Transverse colon (tissue), 4 donors: ENCODE measurements at regions not wholly inside any gene's neighbourhood (a gene's known extent, or its start where the extent isn't known, plus 50 kb on each side); places are given as distances from the start of the nearest gene placed in this dataset.

Source experiments
- EP300 ChIP-seq: sonication (generic); formaldehyde crosslinking; IDR thresholded peaks from one replicate; pipeline ENCODE4 v1.6.1; 2017; ENCODE audit warnings: antibody characterized with exemption, low read depth
- POLR2A ChIP-seq: fragments of 450-650 bp; IDR thresholded peaks from one replicate; pipeline ENCODE4 v1.6.1; 2016; ENCODE audit warnings: antibody characterized with exemption, mild to moderate bottlenecking, moderate library complexity
- POLR2AphosphoS5 ChIP-seq, 3 donors: sonication (generic); formaldehyde crosslinking; IDR thresholded peaks; one replicate each; pipeline ENCODE4 v1.6.1; 2016; ENCODE audit warnings: antibody characterized with exemption in 3 of 3
- TF ChIP-seq, protein P1 (sequence below), 5 experiments: fragments of 200-600 bp in 3 of 5; fragments of 450-650 bp in 2 of 5; sonication (generic) in 3 of 5; IDR thresholded peaks; 1 replicate in 2 of 5; 2 replicates in 3 of 5; pipeline ENCODE4 v1.5.1; 2016 to 2017; ENCODE audit warnings: antibody characterized with exemption in 5 of 5, inconsistent platforms in 3 of 5, mild to moderate bottlenecking in 2 of 5, moderate library complexity in 1 of 5

DNA sequence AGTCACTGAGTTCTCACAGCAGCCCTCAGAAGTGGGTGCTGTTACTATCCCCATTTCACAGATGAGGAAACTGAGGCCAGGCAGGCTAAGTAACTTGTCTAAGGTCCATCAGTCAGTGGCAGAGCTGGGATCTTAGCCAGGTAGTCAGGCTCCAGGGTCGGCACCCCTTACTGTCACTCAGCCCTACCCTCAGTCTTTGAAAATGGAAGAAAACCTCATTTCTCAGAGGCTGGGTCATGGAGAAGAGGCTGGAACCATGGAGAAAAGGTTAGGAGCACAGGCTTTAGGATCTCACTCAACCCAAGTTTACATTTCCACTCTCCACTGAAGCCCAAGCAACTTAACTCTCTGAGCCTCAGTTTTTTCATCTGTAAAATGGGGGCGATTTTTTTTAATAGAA lies 116.2 kb upstream of the SIRPG start:
- TF ChIP-seq POLR2A (no peak), EP300 (no peak), POLR2AphosphoS5 (IDR thresholded peaks at IDR 0.05) (no peak)
- TF ChIP-seq, protein P1, sequence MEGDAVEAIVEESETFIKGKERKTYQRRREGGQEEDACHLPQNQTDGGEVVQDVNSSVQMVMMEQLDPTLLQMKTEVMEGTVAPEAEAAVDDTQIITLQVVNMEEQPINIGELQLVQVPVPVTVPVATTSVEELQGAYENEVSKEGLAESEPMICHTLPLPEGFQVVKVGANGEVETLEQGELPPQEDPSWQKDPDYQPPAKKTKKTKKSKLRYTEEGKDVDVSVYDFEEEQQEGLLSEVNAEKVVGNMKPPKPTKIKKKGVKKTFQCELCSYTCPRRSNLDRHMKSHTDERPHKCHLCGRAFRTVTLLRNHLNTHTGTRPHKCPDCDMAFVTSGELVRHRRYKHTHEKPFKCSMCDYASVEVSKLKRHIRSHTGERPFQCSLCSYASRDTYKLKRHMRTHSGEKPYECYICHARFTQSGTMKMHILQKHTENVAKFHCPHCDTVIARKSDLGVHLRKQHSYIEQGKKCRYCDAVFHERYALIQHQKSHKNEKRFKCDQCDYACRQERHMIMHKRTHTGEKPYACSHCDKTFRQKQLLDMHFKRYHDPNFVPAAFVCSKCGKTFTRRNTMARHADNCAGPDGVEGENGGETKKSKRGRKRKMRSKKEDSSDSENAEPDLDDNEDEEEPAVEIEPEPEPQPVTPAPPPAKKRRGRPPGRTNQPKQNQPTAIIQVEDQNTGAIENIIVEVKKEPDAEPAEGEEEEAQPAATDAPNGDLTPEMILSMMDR (IDR thresholded peaks at IDR 0.05): no peak
